ENCODE measurements at regions not wholly inside any gene's neighbourhood (a gene's known extent, or its start where the extent isn't known, plus 50 kb on each side); places are given as distances from the start of the nearest gene placed in this dataset.

DNA sequence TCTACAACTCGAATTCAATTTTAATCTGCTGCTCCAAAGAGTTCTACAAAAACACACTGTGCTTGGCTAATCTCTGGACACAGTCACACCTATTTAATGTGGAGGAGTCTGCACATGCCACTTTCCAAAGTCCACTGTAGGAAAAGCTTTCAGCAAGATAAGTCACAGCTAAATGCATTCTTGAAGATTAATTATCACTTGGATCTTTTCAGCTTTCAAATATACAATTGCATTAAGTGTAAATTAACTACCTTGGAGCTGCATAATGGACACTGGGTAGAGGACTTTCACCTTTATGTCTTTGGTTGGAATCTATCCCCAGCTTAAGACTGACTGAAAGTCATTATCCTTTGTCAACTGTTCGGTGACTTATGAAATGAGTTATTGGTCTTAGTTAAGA is 565.1 kb downstream of the PIK3C3 start:
- Histone ChIP-seq H3K9ac (no peak overlapping the region), H3K4me2 (no peak overlapping the region), H3K4me1 (no peaks in the 10 kb centered on the region), H3K36me3 (no peaks in the 10 kb centered on the region), H3K27me3 (no peaks in the 10 kb centered on the region), H4K20me1 (no peaks in the 10 kb centered on the region), H3K9me3 (no peaks in the 10 kb centered on the region), H3K4me3 (no peak overlapping the region), H3K27ac (no peak overlapping the region)
- TF ChIP-seq Cebpa-rat (IDR thresholded peaks at IDR 0.05), result no peak

DNA sequence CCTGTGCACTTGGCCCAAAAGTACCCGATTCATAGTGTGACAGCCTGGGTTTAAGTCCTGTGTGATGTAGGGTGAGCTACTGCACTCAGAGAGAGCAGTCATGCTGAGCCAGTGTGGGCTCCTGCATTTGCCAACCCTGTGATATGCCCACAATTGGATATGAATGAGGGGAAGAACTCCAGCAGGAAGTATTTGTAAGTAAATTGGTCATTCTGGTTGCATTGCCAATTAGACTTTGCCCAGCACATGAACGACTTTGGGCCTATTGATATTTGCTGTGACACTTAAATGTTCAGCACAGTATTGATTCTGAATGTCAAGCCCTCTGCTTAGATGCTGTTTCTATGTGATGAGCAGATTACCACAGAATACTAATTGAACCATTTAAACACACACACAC is 570.9 kb downstream of the PIK3C3 start:
- H3K4me2 ChIP-seq, result no peak overlapping the region
- no peaks in the 10 kb centered on the region for H3K36me3 ChIP-seq
- no peaks in the 10 kb centered on the region for H3K27me3 ChIP-seq
- no peak overlapping the region for H3K4me3 ChIP-seq
- no peaks in the 10 kb centered on the region for H3K9me3 ChIP-seq
- TF ChIP-seq Cebpa-rat (IDR thresholded peaks at IDR 0.05), result no peak
- H4K20me1 ChIP-seq, result no peaks in the 10 kb centered on the region
- no peak overlapping the region for H3K9ac ChIP-seq
- H3K27ac ChIP-seq, result no peak overlapping the region
- no peaks in the 10 kb centered on the region for H3K4me1 ChIP-seq

DNA sequence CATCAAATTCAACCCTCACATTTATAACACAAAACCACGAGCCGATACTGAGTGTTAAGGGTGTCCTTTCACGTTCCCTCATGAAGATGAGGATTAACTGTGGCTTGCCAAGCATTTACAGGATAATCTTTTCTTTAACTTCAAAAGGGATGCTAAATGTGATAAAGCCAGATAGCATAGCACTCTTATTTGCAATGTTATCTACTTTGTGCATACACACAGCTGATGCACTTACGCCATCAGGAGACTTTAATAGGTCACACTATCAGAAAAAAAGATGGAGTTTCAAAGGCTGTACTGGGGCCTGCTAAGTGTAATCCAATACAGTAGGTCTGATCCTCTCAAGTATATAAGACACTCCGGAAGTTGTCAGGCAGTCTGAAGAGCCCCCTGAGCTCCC is 572.7 kb downstream of the PIK3C3 start:
- H3K27me3 ChIP-seq, result no peaks in the 10 kb centered on the region
- no peak overlapping the region for H3K9ac ChIP-seq
- H3K36me3 ChIP-seq, result no peaks in the 10 kb centered on the region
- H3K4me3 ChIP-seq, result no peak overlapping the region
- no peaks in the 10 kb centered on the region for H3K9me3 ChIP-seq
- H3K4me1 ChIP-seq, result no peaks in the 10 kb centered on the region
- no peak overlapping the region for H3K4me2 ChIP-seq
- H4K20me1 ChIP-seq, result no peaks in the 10 kb centered on the region
- TF ChIP-seq Cebpa-rat (IDR thresholded peaks at IDR 0.05), result no peak
- H3K27ac ChIP-seq, result no peak overlapping the region

DNA sequence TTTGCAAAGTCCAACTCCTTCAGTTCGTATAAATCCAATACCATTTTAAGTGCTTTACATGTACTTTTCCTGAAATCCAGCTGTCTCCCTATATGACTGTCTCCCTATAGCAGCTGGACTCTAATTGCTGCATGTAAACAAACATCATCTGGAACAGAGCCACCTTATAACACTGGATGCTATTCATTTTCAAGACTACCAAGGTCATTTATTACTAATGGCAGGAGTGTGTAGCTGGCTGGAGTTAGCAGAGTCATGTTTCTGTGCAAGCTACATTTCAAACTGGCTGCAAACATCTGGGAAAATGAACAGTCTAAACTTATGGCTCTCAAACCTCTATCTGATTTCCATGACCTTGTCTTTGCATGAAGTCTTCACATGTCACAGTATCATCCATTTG is 575.2 kb downstream of the PIK3C3 start:
- Histone ChIP-seq H3K27me3 (no peaks in the 10 kb centered on the region), H3K36me3 (no peaks in the 10 kb centered on the region), H3K9ac (no peak overlapping the region), H3K9me3 (no peaks in the 10 kb centered on the region), H3K4me3 (no peak overlapping the region), H3K4me1 (no peaks in the 10 kb centered on the region), H3K27ac (no peak overlapping the region), H3K4me2 (no peak overlapping the region), H4K20me1 (no peaks in the 10 kb centered on the region)
- no peak for TF ChIP-seq Cebpa-rat (IDR thresholded peaks at IDR 0.05)

DNA sequence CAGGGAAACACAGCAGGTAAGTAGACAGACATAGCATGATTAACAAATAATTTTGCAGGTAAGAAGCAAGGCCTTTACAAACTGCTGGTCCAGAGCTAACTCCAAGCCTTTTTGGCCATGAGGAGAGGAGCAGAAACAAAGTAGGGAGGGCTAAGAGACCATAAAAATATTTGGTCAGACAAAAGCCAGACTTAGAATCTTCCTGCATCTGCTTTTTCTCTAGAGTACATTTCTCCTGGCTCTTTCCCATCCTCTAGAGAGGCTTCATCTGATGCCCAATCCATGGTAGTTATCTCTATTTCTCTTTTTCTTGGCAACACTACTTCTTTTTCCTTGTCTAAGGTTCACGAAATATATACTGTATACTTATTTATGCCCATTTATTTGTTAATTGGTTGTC is 577.1 kb downstream of the PIK3C3 start:
- no peak overlapping the region for H3K4me2 ChIP-seq
- H3K27ac ChIP-seq, result no peak overlapping the region
- no peak for TF ChIP-seq Cebpa-rat (IDR thresholded peaks at IDR 0.05)
- no peaks in the 10 kb centered on the region for H3K36me3 ChIP-seq
- no peak overlapping the region for H3K9ac ChIP-seq
- H3K9me3 ChIP-seq, result no peaks in the 10 kb centered on the region
- H4K20me1 ChIP-seq, result no peaks in the 10 kb centered on the region
- H3K27me3 ChIP-seq, result no peaks in the 10 kb centered on the region
- H3K4me1 ChIP-seq, result no peaks in the 10 kb centered on the region
- no peak overlapping the region for H3K4me3 ChIP-seq

DNA sequence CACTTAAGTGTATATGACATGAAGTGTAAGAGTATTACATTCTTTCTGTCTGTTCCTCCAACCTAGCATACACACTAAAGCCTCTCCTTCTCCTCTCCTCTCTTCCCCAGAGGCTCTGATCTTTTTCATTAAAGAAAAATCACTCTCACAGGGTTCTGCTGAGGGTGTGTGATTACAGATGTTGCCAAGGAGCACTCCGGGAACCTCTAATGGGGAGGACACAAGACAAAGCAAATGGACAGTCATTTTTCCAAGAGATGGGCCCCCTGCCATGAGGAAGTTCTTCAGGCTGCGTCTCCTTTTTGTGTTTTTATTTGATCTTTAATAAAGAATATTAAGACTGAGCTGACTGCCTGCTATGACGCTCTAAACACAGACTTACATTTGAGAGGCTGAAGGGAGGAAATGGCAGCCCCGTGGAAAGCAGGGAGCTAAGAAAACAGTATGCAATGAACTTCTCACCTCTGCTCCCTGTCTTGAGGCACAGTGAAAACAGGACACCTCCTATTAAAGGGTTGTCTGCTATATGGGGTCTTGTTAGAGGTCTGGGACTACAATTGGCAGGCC is 578.1 kb downstream of the PIK3C3 start:
- Histone ChIP-seq H3K9ac (no peak overlapping the region), H3K27ac (no peak overlapping the region), H3K4me2 (no peak overlapping the region), H3K36me3 (no peaks in the 10 kb centered on the region), H3K27me3 (no peaks in the 10 kb centered on the region), H3K9me3 (no peaks in the 10 kb centered on the region), H3K4me1 (no peaks in the 10 kb centered on the region), H3K4me3 (no peak overlapping the region), H4K20me1 (no peaks in the 10 kb centered on the region)
- no peak for TF ChIP-seq Cebpa-rat (IDR thresholded peaks at IDR 0.05)

DNA sequence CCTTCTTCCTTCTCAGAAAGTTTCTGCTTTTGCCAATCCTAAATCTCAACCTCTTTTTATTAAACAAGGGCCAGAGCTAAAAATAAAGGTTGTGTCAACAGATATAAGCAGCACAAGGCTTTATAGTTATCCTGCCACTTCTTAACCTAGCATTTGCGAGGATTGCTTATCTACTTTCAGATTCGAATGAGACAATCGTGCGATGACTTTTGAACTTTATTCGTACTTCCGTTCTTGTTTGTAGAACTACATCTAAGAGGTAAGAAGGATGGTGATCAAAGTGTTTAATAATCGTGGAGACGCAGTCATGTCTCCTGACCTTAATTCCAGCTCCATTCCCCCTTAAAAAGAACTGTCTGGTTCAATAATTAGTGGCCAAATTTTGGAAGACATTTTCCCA is 578.6 kb downstream of the PIK3C3 start:
- no peaks in the 10 kb centered on the region for H3K36me3 ChIP-seq
- H3K9me3 ChIP-seq, result no peaks in the 10 kb centered on the region
- no peaks in the 10 kb centered on the region for H3K27me3 ChIP-seq
- H3K4me1 ChIP-seq, result no peaks in the 10 kb centered on the region
- TF ChIP-seq Cebpa-rat (IDR thresholded peaks at IDR 0.05), result no peak
- H3K4me3 ChIP-seq, result no peak overlapping the region
- H4K20me1 ChIP-seq, result no peaks in the 10 kb centered on the region
- H3K27ac ChIP-seq, result no peak overlapping the region
- H3K9ac ChIP-seq, result no peak overlapping the region
- H3K4me2 ChIP-seq, result no peak overlapping the region

DNA sequence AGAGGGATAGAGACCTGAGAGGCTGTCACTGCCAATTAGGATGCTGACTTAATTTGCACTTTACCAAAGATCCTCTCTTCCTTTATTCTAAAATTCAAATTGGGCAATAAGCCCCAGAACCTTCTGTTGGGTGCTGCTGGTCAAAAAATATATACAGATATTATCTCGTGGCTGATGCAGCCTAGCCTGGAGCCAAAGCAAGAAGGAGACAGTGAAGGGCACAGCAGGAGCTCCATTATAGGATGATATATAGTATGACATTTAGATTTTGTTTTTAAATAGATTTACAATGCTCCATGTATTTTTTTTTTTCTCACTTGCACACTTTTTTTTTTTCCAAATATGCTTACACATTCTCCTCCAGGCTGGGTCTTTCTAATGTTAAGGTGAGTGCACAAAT is 579.3 kb downstream of the PIK3C3 start:
- no peaks in the 10 kb centered on the region for H4K20me1 ChIP-seq
- no peak for TF ChIP-seq Cebpa-rat (IDR thresholded peaks at IDR 0.05)
- no peak overlapping the region for H3K27ac ChIP-seq
- no peaks in the 10 kb centered on the region for H3K9me3 ChIP-seq
- H3K4me3 ChIP-seq, result no peak overlapping the region
- H3K4me1 ChIP-seq, result no peaks in the 10 kb centered on the region
- no peaks in the 10 kb centered on the region for H3K36me3 ChIP-seq
- no peak overlapping the region for H3K4me2 ChIP-seq
- H3K9ac ChIP-seq, result no peak overlapping the region
- H3K27me3 ChIP-seq, result no peaks in the 10 kb centered on the region

DNA sequence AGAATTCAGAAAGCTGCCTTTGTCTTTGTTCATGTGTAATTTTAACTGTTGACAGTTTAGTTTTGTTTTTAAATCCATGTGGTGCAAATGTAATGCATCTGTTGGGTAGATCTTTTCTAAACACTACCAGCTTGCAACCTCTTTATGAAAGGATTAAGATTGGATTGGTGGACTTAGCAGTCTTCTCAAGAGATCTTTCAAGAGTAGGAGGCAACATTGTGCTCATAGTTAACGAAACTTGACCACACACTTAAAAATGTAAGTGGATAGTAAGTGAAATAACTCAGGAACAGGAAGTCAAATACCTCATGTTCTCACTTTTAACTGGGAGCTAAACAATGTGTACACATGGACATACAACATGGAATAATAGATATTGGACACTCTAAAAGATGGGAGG is 579.0 kb downstream of the RIT2 start:
- Histone ChIP-seq H3K27ac (no peak overlapping the region), H3K9me3 (no peaks in the 10 kb centered on the region), H3K9ac (no peak overlapping the region), H3K4me1 (no peaks in the 10 kb centered on the region), H4K20me1 (no peaks in the 10 kb centered on the region), H3K27me3 (no peaks in the 10 kb centered on the region), H3K4me2 (no peak overlapping the region), H3K4me3 (no peak overlapping the region), H3K36me3 (no peaks in the 10 kb centered on the region)
- no peak for TF ChIP-seq Cebpa-rat (IDR thresholded peaks at IDR 0.05)

DNA sequence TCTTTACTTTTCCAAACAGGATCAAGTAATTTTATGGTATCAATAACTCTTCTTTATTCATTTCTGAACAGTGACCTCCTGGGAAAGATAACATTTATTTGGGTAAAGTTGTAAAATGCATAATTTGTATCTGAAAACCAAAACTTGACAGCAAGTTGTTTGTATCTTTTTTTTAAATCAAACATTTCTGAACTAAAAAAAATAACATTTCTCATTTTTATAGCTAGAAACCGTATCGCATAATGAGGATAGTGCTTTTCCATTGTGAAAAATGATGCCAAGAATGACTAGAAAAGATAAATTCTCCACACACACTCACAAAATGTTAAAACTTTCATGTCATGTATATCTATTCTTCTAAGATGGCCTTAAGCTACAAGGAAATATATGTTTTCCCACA is 578.2 kb downstream of the RIT2 start:
- H3K9me3 ChIP-seq, result no peaks in the 10 kb centered on the region
- no peak overlapping the region for H3K27ac ChIP-seq
- TF ChIP-seq Cebpa-rat (IDR thresholded peaks at IDR 0.05), result no peak
- no peak overlapping the region for H3K4me3 ChIP-seq
- H3K27me3 ChIP-seq, result no peaks in the 10 kb centered on the region
- no peaks in the 10 kb centered on the region for H3K4me1 ChIP-seq
- no peaks in the 10 kb centered on the region for H4K20me1 ChIP-seq
- no peak overlapping the region for H3K4me2 ChIP-seq
- H3K9ac ChIP-seq, result no peak overlapping the region
- no peaks in the 10 kb centered on the region for H3K36me3 ChIP-seq

DNA sequence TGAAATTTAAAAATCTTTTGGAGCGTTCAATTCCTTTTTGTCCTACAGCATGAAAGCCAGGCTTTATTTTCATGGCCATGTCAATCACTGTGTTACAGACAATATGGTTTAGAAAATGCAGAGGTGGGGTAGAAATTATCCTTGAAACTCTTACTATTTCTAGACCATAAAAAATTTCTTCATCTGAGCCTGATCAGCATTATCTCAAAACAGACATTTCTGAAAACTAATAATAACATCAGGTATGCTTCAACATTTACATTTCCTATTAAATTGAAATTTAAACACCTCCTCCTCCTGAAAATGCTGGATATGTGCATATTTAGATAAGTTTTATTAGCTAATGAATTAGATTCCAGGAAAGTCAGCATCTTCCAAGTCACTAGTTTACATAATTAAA is 570.6 kb downstream of the RIT2 start:
- no peaks in the 10 kb centered on the region for H3K27me3 ChIP-seq
- no peak overlapping the region for H3K4me2 ChIP-seq
- no peak overlapping the region for H3K4me3 ChIP-seq
- no peak overlapping the region for H3K27ac ChIP-seq
- TF ChIP-seq Cebpa-rat (IDR thresholded peaks at IDR 0.05), result no peak
- H3K9me3 ChIP-seq, result no peaks in the 10 kb centered on the region
- H3K4me1 ChIP-seq, result no peaks in the 10 kb centered on the region
- H3K9ac ChIP-seq, result no peak overlapping the region
- H3K36me3 ChIP-seq, result no peaks in the 10 kb centered on the region
- no peaks in the 10 kb centered on the region for H4K20me1 ChIP-seq
